Small intestine (tissue), 7 donors: ENCODE measurements at regions not wholly inside any gene's neighbourhood (a gene's known extent, or its start where the extent isn't known, plus 50 kb on each side); places are given as distances from the start of the nearest gene placed in this dataset.

Experiments
- DNase-seq, 2 donors: peaks; one replicate each; pipeline versions ENCODE4 v3.0.0 to v3.0.0-alpha.2; 2013
- FAIRE-seq: peaks from 2 replicates; lab custom pipeline; 2012; peaks lifted over from hg19 to GRCh38; lab: Jason Lieb, UNC
- H3K27ac ChIP-seq, 3 donors: one replicate each; pipeline ENCODE4 v1.5.1; 2013; ENCODE audit warnings: low read length in 2 of 3, mild to moderate bottlenecking in 2 of 3, control low read depth in 1 of 3, inconsistent platforms in 1 of 3, low read depth in 1 of 3, moderate library complexity in 1 of 3
- H3K27me3 ChIP-seq, 3 donors: one replicate each; pipeline ENCODE4 v1.6.1; 2013; ENCODE audit warnings: low read length in 3 of 3, inconsistent platforms in 1 of 3; ENCODE audit not compliant: control insufficient read depth in 3 of 3, insufficient read depth in 3 of 3
- H3K36me3 ChIP-seq, 3 donors: one replicate each; pipeline ENCODE4 v1.6.1; 2013; ENCODE audit warnings: low read length in 3 of 3, inconsistent platforms in 1 of 3, low read depth in 1 of 3, mild to moderate bottlenecking in 1 of 3, moderate library complexity in 1 of 3; ENCODE audit not compliant: control insufficient read depth in 3 of 3, insufficient read depth in 2 of 3
- H3K4me1 ChIP-seq, 3 donors: one replicate each; pipeline ENCODE4 v1.6.1; 2013; ENCODE audit warnings: low read length in 2 of 3, inconsistent platforms in 1 of 3, low read depth in 1 of 3, mild to moderate bottlenecking in 1 of 3, moderate library complexity in 1 of 3; ENCODE audit not compliant: control insufficient read depth in 3 of 3, insufficient read depth in 2 of 3
- H3K4me3 ChIP-seq, 3 donors: one replicate each; pipeline ENCODE4 v1.5.1; 2013; ENCODE audit warnings: low read length in 3 of 3, control low read depth in 1 of 3, inconsistent platforms in 1 of 3, low read depth in 1 of 3, mild to moderate bottlenecking in 1 of 3, moderate library complexity in 1 of 3
- H3K9me3 ChIP-seq, 2 donors: one replicate each; pipeline ENCODE4 v1.6.1; 2013; ENCODE audit warnings: low read depth in 1 of 2, low read length in 1 of 2; ENCODE audit not compliant: control insufficient read depth in 2 of 2, insufficient read depth in 1 of 2
- WGBS, 3 donors: extraction: QIAGEN DNeasy Blood & Tissue Kit; methylation state at CpG; one replicate each; pipeline ENCODE4 v1.1.7; 2013; 5-methylcytosine and 5-hydroxymethylcytosine counted together
- donor health status: healthy with polysubstance abuse.
- donor health status: control.
- donor health status: control.
- donor health status: Bipolar disorder and iron deficiency.
- donor health status: healthy.

- DNase-seq (no peak), FAIRE-seq (no peak)
- Histone ChIP-seq H3K27me3 (no peaks in the 10 kb centered on the region), H3K9me3 (peaks cover 0 to 6% of the 10 kb centered on the region in 2 donors), H3K27ac (no peak overlapping the region), H3K36me3 (no peaks in the 10 kb centered on the region), H3K4me1 (no peaks in the 10 kb centered on the region), H3K4me3 (no peak overlapping the region)
- WGBS, 3 donors = 58 to 78% (median 75%) methylated on average over 1 of the region's 1 CpG
Observed at GRCh38 chr10:53645951-53646350, 873.4 kb upstream of the MBL2 start.

GRCh38 chr10:53638006-53638405 is 865.4 kb upstream of the MBL2 start:
- peaks cover 0 to 3% of the 10 kb centered on the region in 2 donors for H3K9me3 ChIP-seq
- FAIRE-seq = no peak
- H3K27me3 ChIP-seq = no peaks in the 10 kb centered on the region
- no peak overlapping the region for H3K27ac ChIP-seq
- H3K4me3 ChIP-seq = no peak overlapping the region
- 36 to 43% (median 41%) methylated on average over 4 of the region's 4 CpGs for WGBS, 3 donors
- no peaks in the 10 kb centered on the region for H3K4me1 ChIP-seq
- DNase-seq = no peak
- H3K36me3 ChIP-seq = no peaks in the 10 kb centered on the region

- no peaks in the 10 kb centered on the region for H3K4me1 ChIP-seq
- no peaks in the 10 kb centered on the region for H3K9me3 ChIP-seq
- FAIRE-seq (no peak), DNase-seq (no peak)
- H3K27me3 ChIP-seq = no peaks in the 10 kb centered on the region
- no peaks in the 10 kb centered on the region for H3K36me3 ChIP-seq
- H3K4me3 ChIP-seq = no peak overlapping the region
- 45 to 65% (median 63%) methylated on average over 4 of the region's 4 CpGs for whole genome bisulfite sequencing, 3 donors
- H3K27ac ChIP-seq = no peak overlapping the region
Observed at GRCh38 chr10:53624722-53625121, 852.1 kb upstream of the MBL2 start.

- WGBS, 3 donors = 73 to 81% (median 76%) methylated on average over 2 of the region's 2 CpGs
- Histone ChIP-seq H3K27ac (no peak overlapping the region), H3K4me1 (no peaks in the 10 kb centered on the region), H3K36me3 (no peaks in the 10 kb centered on the region), H3K9me3 (no peaks in the 10 kb centered on the region), H3K4me3 (no peak overlapping the region), H3K27me3 (no peaks in the 10 kb centered on the region)
- no peak for DNase-seq
- no peak for FAIRE-seq
Observed at GRCh38 chr10:53622201-53622600, 849.6 kb upstream of the MBL2 start.

GRCh38 chr10:53619671-53620070 is 847.1 kb upstream of the MBL2 start:
- H3K4me3 ChIP-seq = no peak overlapping the region
- WGBS, 3 donors = 77 to 86% (median 86%) methylated on average over 2 of the region's 2 CpGs
- DNase-seq (no peak), FAIRE-seq (no peak)
- H3K27me3 ChIP-seq = no peaks in the 10 kb centered on the region
- H3K27ac ChIP-seq = no peak overlapping the region
- H3K4me1 ChIP-seq = no peaks in the 10 kb centered on the region
- H3K9me3 ChIP-seq = no peaks in the 10 kb centered on the region
- H3K36me3 ChIP-seq = no peaks in the 10 kb centered on the region

- 40 to 47% (median 40%) methylated on average over 3 of the region's 3 CpGs for WGBS, 3 donors
- no peak for DNase-seq
- Histone ChIP-seq H3K27ac (no peak overlapping the region), H3K36me3 (no peaks in the 10 kb centered on the region), H3K4me3 (no peak overlapping the region), H3K9me3 (no peaks in the 10 kb centered on the region), H3K4me1 (no peaks in the 10 kb centered on the region), H3K27me3 (no peaks in the 10 kb centered on the region)
- no peak for FAIRE-seq
Observed at GRCh38 chr10:53607691-53608090, 835.1 kb upstream of the MBL2 start.

GRCh38 chr10:53606981-53607380 is 834.4 kb upstream of the MBL2 start:
- 75 to 79% (median 77%) methylated on average over 3 of the region's 3 CpGs for WGBS, 3 donors
- H3K27ac ChIP-seq = no peak overlapping the region
- H3K36me3 ChIP-seq = no peaks in the 10 kb centered on the region
- FAIRE-seq (no peak), DNase-seq (no peak)
- no peak overlapping the region for H3K4me3 ChIP-seq
- H3K9me3 ChIP-seq = no peaks in the 10 kb centered on the region
- no peaks in the 10 kb centered on the region for H3K27me3 ChIP-seq
- H3K4me1 ChIP-seq = no peaks in the 10 kb centered on the region

- no peaks in the 10 kb centered on the region for H3K4me1 ChIP-seq
- no peaks in the 10 kb centered on the region for H3K36me3 ChIP-seq
- H3K4me3 ChIP-seq = no peak overlapping the region
- H3K27me3 ChIP-seq = no peaks in the 10 kb centered on the region
- no peak for FAIRE-seq
- DNase-seq = peak; percentile 43 to 50
- 10 to 16% (median 12%) methylated on average over 11 of the region's 11 CpGs for WGBS, 3 donors
- no peaks in the 10 kb centered on the region for H3K9me3 ChIP-seq
- H3K27ac ChIP-seq = no peak overlapping the region
Observed at GRCh38 chr10:53601260-53601875, 828.8 kb upstream of the MBL2 start.

GRCh38 chr10:53598914-53599313 is 826.3 kb upstream of the MBL2 start:
- H3K4me1 ChIP-seq = no peaks in the 10 kb centered on the region
- 76 to 83% (median 82%) methylated on average over 2 of the region's 2 CpGs for WGBS, 3 donors
- H3K27ac ChIP-seq = no peak overlapping the region
- FAIRE-seq (no peak), DNase-seq (no peak)
- H3K4me3 ChIP-seq = no peak overlapping the region
- H3K9me3 ChIP-seq = no peaks in the 10 kb centered on the region
- no peaks in the 10 kb centered on the region for H3K27me3 ChIP-seq
- no peaks in the 10 kb centered on the region for H3K36me3 ChIP-seq
